Gastroesophageal sphincter (tissue), 3 donors: ENCODE measurements at regions not wholly inside any gene's neighbourhood (a gene's known extent, or its start where the extent isn't known, plus 50 kb on each side); places are given as distances from the start of the nearest gene placed in this dataset.

Experiments
- CTCF ChIP-seq, 4 experiments: fragments of 200-600 bp in 2 of 4; fragments of 450-650 bp in 2 of 4; sonication (generic) in 1 of 4; IDR thresholded peaks; one replicate each; pipeline ENCODE4 v1.5.1; 2017 to 2019; ENCODE audit warnings: antibody characterized with exemption in 4 of 4, mild to moderate bottlenecking in 2 of 4, moderate library complexity in 2 of 4
- EP300 ChIP-seq: sonication (generic); formaldehyde crosslinking; IDR thresholded peaks from one replicate; pipeline ENCODE4 v1.6.1; 2017; ENCODE audit warnings: antibody characterized with exemption, mild to moderate bottlenecking
- POLR2AphosphoS5 ChIP-seq: sonication (generic); formaldehyde crosslinking; IDR thresholded peaks from one replicate; pipeline ENCODE4 v1.6.1; 2017; ENCODE audit warnings: antibody characterized with exemption

GRCh38 chr7:155211173-155211572, 86.5 kb upstream of the INSIG1 start:
- TF ChIP-seq CTCF (IDR thresholded peaks at IDR 0.05) (no peak), POLR2AphosphoS5 (no peak), EP300 (no peak)
